ENCODE measurements at regions not wholly inside any gene's neighbourhood (a gene's known extent, or its start where the extent isn't known, plus 50 kb on each side); places are given as distances from the start of the nearest gene placed in this dataset.
"Not testable (repeated sequence)": the region's sequence is repeated elsewhere in the genome, so short reads cannot be mapped to it uniquely, and the experiment has no call there.

DNA sequence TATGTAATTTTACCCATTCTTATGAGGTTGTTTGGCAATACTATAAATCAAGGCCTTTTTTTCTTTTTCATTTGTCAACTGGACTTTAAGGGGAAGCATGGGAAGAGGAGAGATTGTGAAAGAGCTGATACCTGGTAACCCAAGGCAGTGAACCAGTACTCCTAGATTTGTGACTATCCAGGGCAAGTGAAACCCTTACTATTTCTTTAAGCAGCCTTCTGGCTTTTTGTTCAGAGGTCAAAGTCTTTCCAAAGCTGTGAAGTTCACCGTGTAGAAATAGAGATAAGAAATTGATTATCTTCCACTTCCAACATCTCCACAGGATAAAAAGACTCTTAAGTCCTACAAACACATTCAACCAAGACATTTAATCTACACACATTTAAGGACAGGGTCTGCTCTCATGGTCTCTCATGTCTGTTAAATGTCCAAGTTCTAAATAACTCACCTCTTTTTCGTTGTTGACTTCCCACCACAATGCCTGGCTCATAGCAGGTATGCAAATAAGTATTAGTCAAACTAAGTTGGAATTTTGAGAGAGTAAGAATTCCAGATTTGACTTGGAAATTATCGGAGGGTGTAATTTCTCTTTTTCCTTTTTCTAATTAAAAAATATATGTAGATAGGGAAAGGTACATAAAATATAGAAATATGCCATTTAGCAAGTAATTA is 485.8 kb downstream of the STK39 start:
- Mint-ChIP-seq H3K27me3 (ENCODE audit: low read depth) (peaks cover 2% of the 10 kb centered on the region), H3K4me1 (ENCODE audit: low read depth) (no peaks in the 10 kb centered on the region)

DNA sequence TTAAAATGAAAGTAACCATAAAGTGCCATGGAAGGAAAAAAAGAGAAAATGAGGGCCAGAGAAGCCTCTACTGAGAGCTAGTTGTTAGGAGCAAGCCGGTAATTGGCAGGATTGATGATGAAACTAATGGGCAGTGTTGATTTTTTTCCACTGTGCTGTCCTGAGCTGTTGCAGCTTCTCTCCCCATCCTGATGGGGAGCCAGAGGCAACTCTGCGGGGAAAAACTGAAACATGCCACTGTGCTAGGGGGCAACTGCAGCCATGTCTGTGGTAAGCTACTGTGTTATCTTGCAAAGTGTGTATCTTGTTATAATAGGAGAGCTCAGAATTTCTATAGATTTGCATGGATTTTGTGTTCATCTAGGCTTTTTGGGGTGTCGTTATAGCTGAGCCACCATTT is 487.9 kb downstream of the STK39 start:
- H3K36me3 Mint-ChIP-seq (ENCODE audit: insufficient read depth), result no peaks in the 10 kb centered on the region
- H3K4me1 Mint-ChIP-seq (ENCODE audit: low read depth), result no peaks in the 10 kb centered on the region
- H3K4me3 Mint-ChIP-seq, result no peak overlapping the region

More for the DNA sequence above, 485.8 kb downstream of the STK39 start:
- Mint-ChIP-seq H3K9me3 (no peaks in the 10 kb centered on the region), H3K4me3 (no peak overlapping the region), H3K36me3 (ENCODE audit: insufficient read depth) (no peaks in the 10 kb centered on the region)
- ATAC-seq (no peak), DNase-seq (no peak)

GRCh38 chr2:167758292-167758691 is 489.1 kb downstream of the STK39 start:
- ATAC-seq (no peak), DNase-seq (no peak)
- Mint-ChIP-seq H3K4me3 (no peak overlapping the region), H3K36me3 (ENCODE audit: insufficient read depth) (no peaks in the 10 kb centered on the region), H3K4me1 (ENCODE audit: low read depth) (no peaks in the 10 kb centered on the region), H3K27me3 (ENCODE audit: low read depth) (peaks cover 2% of the 10 kb centered on the region), H3K9me3 (no peaks in the 10 kb centered on the region)

More for the DNA sequence above, 487.9 kb downstream of the STK39 start:
- ATAC-seq, result no peak
- Mint-ChIP-seq H3K27me3 (ENCODE audit: low read depth) (peaks cover 2% of the 10 kb centered on the region), H3K9me3 (no peaks in the 10 kb centered on the region)
- DNase-seq, result no peak

DNA sequence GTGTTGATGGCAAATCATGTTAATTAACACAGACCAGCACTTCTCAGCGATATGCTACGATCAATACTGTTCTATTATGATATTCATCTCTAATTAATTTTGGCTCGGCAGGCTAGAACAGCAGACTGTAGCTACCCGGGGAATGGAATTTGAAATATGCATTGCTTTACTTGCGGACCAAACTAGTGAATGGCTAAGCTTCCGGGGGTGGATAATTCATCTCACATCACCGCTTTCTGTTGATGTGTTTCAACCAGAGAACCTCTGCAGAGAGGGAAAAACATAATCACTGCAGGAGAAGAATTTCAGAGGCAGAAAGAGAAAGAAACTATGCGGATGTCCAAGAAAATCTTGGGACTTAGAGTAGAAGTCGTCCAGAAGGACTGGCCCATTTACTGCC is 490.9 kb downstream of the STK39 start:
- DNase-seq, result no peak
- peaks cover 2% of the 10 kb centered on the region for H3K27me3 Mint-ChIP-seq (ENCODE audit: low read depth)
- no peak overlapping the region for H3K4me3 Mint-ChIP-seq
- no peaks in the 10 kb centered on the region for H3K4me1 Mint-ChIP-seq (ENCODE audit: low read depth)
- H3K36me3 Mint-ChIP-seq (ENCODE audit: insufficient read depth), result no peaks in the 10 kb centered on the region
- no peak for ATAC-seq
- no peaks in the 10 kb centered on the region for H3K9me3 Mint-ChIP-seq

GRCh38 chr2:167753142-167753541 is 494.3 kb downstream of the STK39 start:
- no peaks in the 10 kb centered on the region for H3K36me3 Mint-ChIP-seq (ENCODE audit: insufficient read depth)
- DNase-seq (no peak), ATAC-seq (no peak)
- no peaks in the 10 kb centered on the region for H3K9me3 Mint-ChIP-seq
- no peak overlapping the region for H3K4me3 Mint-ChIP-seq
- no peaks in the 10 kb centered on the region for H3K27me3 Mint-ChIP-seq (ENCODE audit: low read depth)
- no peaks in the 10 kb centered on the region for H3K4me1 Mint-ChIP-seq (ENCODE audit: low read depth)

- Mint-ChIP-seq H3K36me3 (ENCODE audit: insufficient read depth) (no peaks in the 10 kb centered on the region), H3K4me3 (no peak overlapping the region), H3K27me3 (ENCODE audit: low read depth) (no peaks in the 10 kb centered on the region), H3K9me3 (no peaks in the 10 kb centered on the region), H3K4me1 (ENCODE audit: low read depth) (no peaks in the 10 kb centered on the region)
- DNase-seq (no peak), ATAC-seq (no peak)
Measured at GRCh38 chr2:167752734-167753133, 494.7 kb downstream of the STK39 start.

DNA sequence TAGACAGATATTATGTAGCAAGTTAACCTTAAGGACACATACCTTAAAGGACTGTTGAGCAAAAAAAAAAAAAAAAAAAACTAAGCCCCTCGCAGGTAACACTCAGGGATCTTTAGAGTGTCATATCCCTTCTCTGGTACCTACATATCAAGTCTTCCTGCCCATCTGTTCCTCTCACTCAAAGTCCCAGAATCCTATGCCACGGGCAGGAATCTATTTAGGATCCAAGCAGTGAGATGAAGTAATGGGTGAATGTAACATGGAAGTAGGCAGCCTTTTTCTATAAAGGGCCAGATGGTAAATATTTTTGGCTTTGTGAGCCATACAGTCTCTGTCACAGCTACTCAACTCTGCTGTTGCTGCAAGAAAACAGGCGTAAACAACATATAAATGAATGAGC is 496.7 kb downstream of the STK39 start:
- H3K9me3 Mint-ChIP-seq, result no peaks in the 10 kb centered on the region
- peaks cover 2% of the 10 kb centered on the region for H3K27me3 Mint-ChIP-seq (ENCODE audit: low read depth)
- ATAC-seq (no peak), DNase-seq (no peak)
- no peaks in the 10 kb centered on the region for H3K4me1 Mint-ChIP-seq (ENCODE audit: low read depth)
- H3K4me3 Mint-ChIP-seq, result no peak overlapping the region
- no peaks in the 10 kb centered on the region for H3K36me3 Mint-ChIP-seq (ENCODE audit: insufficient read depth)

DNA sequence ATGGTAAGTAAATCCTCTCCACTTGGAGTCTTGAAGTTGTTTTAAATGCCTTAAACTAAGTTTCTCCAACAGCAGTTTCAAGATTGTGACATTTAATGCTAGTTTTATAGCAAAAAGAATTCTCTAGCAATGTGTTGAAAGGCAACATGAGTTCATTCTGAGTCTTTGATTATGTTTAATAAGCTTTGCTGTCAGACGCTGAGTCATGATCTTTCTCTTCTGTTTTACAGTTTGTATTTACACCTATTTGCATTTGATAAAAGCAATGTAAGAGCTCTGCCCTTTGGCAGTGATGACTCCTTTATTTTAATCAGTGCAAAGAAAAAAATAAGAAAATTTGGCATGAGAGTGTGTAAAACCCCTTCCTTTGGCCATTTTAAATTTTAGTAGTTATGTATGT is 497.7 kb downstream of the STK39 start:
- Mint-ChIP-seq H3K27me3 (ENCODE audit: low read depth) (peaks cover 2% of the 10 kb centered on the region), H3K4me1 (ENCODE audit: low read depth) (no peaks in the 10 kb centered on the region), H3K4me3 (no peak overlapping the region), H3K9me3 (peaks cover 3% of the 10 kb centered on the region), H3K36me3 (ENCODE audit: insufficient read depth) (no peaks in the 10 kb centered on the region)
- DNase-seq (no peak), ATAC-seq (no peak)

DNA sequence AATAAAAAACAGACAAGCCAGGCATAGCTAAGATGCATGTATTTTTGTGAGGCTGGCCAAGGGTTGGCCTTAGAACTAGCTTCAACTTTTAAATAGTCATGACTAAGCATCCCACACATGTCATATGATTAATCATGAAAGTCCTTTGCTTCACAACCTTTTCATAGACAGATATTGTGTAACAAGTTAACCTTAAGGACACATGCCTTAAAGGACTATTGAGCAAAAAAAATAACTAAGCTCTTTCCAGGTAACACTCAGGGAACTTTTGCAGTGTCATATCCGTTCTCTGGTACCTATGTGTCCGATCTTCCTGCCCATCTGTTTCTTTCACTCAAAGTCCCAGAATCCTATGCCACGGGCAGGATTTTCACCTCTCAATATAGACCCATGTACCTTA is 498.4 kb downstream of the STK39 start:
- Mint-ChIP-seq H3K4me3 (no peak overlapping the region), H3K4me1 (ENCODE audit: low read depth) (no peaks in the 10 kb centered on the region), H3K9me3 (peaks cover 3% of the 10 kb centered on the region), H3K27me3 (ENCODE audit: low read depth) (peaks cover 2% of the 10 kb centered on the region), H3K36me3 (ENCODE audit: insufficient read depth) (no peaks in the 10 kb centered on the region)
- ATAC-seq, result no peak
- DNase-seq, result no peak

DNA sequence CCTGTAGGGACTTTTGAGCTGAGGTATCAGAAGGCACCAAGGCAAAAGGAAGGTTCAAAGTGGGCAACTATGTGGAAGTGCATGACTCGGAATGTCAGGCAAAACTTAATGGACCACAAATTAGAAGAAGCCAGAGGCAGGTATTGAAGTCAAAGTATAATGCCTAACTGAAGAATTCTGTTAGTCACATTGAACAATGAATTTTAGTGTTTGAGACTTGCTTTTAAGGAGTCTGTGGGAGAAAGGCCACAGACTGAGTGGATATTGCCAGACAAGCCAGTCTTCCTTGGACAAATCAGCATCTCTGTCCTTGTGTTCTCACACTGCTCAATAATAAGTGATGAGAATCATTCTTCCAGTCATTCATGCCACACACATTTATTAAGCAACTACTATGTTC is 498.9 kb downstream of the STK39 start:
- Mint-ChIP-seq H3K4me1 (ENCODE audit: low read depth) (no peaks in the 10 kb centered on the region), H3K4me3 (no peak overlapping the region), H3K27me3 (ENCODE audit: low read depth) (peaks cover 2% of the 10 kb centered on the region), H3K9me3 (peaks cover 3% of the 10 kb centered on the region), H3K36me3 (ENCODE audit: insufficient read depth) (no peaks in the 10 kb centered on the region)
- DNase-seq (no peak), ATAC-seq (no peak)

DNA sequence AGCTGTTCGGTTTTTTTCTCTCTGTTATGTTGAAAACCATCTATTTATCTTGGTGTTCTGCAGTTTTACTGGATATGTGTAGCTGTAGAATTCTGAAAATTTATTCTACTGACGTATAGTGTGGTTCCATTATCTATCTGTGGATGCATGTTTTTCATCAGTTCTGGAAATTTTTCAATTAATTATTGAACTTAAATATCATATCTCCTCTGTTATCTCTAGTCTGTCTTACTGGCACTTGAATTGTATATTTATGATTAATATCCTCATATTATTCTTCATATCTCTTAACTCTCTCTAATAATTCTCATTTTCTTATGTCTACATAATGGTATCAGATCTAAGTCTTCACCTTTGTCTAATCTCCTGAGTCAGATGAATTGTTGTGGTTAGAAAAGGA is 501.7 kb downstream of the STK39 start:
- Mint-ChIP-seq H3K4me3 (no peak overlapping the region), H3K4me1 (ENCODE audit: low read depth) (no peaks in the 10 kb centered on the region), H3K36me3 (ENCODE audit: insufficient read depth) (no peaks in the 10 kb centered on the region), H3K27me3 (ENCODE audit: low read depth) (peaks cover 2% of the 10 kb centered on the region), H3K9me3 (peaks cover 3% of the 10 kb centered on the region)
- ATAC-seq (no peak), DNase-seq (no peak)

GRCh38 chr2:167739921-167740320 is 507.5 kb downstream of the STK39 start:
- DNase-seq; H3K4me3 Mint-ChIP-seq; H3K4me1 Mint-ChIP-seq (ENCODE audit: low read depth); ATAC-seq; H3K27me3 Mint-ChIP-seq (ENCODE audit: low read depth); H3K9me3 Mint-ChIP-seq; H3K36me3 Mint-ChIP-seq (ENCODE audit: insufficient read depth): not testable (repeated sequence)

DNA sequence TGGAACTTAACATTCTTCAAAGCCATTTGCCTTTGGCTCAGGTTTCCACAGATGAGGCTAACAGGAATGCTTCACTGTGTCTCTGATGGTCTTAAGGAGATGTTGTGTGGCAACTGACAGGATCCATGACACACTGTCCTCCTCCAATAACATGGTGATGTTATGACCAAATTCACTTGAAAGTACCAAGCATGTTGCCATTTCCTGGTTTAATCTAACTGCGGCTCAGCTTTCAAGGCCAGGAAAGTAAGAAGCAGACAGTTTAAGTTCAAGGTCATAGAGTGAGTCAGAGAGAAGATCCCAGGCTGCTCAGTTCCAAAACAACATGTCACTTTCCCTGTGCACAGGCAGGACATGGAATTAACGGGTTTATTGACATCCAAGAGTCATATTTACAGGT is 513.6 kb downstream of the STK39 start:
- DNase-seq (no peak), ATAC-seq (no peak)
- Mint-ChIP-seq H3K9me3 (no peaks in the 10 kb centered on the region), H3K4me3 (no peak overlapping the region), H3K27me3 (ENCODE audit: low read depth) (peaks cover 3% of the 10 kb centered on the region), H3K4me1 (ENCODE audit: low read depth) (no peaks in the 10 kb centered on the region), H3K36me3 (ENCODE audit: insufficient read depth) (no peaks in the 10 kb centered on the region)

DNA sequence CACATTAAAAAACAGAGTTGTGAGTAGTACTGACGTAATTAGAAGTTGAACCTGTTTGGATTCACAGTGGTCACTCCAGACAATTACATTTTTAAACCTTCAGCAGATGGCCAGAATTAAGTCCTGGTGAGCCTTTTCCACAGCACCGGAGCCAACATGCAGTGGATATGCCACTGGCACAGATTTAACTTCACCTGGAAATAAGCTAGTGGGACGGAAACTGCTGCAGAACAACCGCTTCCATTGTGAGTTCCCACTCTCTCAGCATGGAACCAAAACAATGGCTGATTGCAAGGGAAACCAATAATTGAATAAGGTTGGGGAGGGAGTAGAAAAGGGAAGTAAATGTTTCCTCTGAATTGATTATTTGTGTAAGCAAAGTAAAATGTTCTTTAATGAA is 515.1 kb downstream of the STK39 start:
- Mint-ChIP-seq H3K4me3 (no peak overlapping the region), H3K9me3 (no peaks in the 10 kb centered on the region), H3K27me3 (ENCODE audit: low read depth) (peaks cover 3% of the 10 kb centered on the region), H3K4me1 (ENCODE audit: low read depth) (no peaks in the 10 kb centered on the region), H3K36me3 (ENCODE audit: insufficient read depth) (no peaks in the 10 kb centered on the region)
- ATAC-seq, result no peak
- DNase-seq, result no peak

DNA sequence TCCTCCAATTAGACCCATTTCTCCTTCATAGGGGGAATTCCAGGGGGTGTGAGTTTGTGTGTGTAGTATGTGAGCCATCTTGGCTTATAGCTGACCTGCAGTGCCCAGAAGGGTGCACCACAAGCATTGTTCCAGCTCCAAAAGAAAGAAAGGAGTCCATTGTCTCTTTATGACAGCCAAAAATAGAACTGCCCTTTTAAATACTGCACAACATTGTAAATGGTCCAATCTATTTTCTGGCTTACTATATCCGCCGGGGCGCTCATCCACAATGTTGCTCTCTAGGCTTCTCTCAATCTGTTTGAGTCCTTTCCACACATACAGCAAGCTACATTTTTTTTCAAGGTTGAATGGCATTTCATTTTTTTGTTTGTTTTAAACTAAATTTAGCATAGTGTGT is 517.5 kb downstream of the STK39 start:
- Mint-ChIP-seq H3K4me1 (ENCODE audit: low read depth) (no peaks in the 10 kb centered on the region), H3K9me3 (no peaks in the 10 kb centered on the region), H3K36me3 (ENCODE audit: insufficient read depth) (no peaks in the 10 kb centered on the region), H3K4me3 (no peak overlapping the region), H3K27me3 (ENCODE audit: low read depth) (peaks cover 3% of the 10 kb centered on the region)
- DNase-seq, result no peak
- ATAC-seq, result no peak

- DNase-seq (no peak), ATAC-seq (no peak)
- Mint-ChIP-seq H3K9me3 (no peaks in the 10 kb centered on the region), H3K27me3 (ENCODE audit: low read depth) (no peaks in the 10 kb centered on the region), H3K36me3 (ENCODE audit: insufficient read depth) (no peaks in the 10 kb centered on the region), H3K4me3 (no peak overlapping the region), H3K4me1 (ENCODE audit: low read depth) (no peaks in the 10 kb centered on the region)
Measured at GRCh38 chr2:167726788-167727187, 520.6 kb downstream of the STK39 start.
